A673 (cell line): ENCODE measurements at regions not wholly inside any gene's neighbourhood (a gene's known extent, or its start where the extent isn't known, plus 50 kb on each side); places are given as distances from the start of the nearest gene placed in this dataset.

Source experiments
- CTCF ChIP-seq: fragments of 300-800, 200-600 bp; sonication (generic); conservative IDR thresholded peaks from 2 replicates; pipeline ENCODE4 v1.5.1; 2017; ENCODE audit warnings: low read depth, mild to moderate bottlenecking, antibody characterized with exemption, low read length, moderate library complexity, mixed read lengths
- EZH2 ChIP-seq: fragments of 200-600 bp; sonication (generic); IDR thresholded peaks from 2 replicates; pipeline ENCODE4 v1.6.1; 2017; ENCODE audit warnings: borderline replicate concordance, low read depth, mild to moderate bottlenecking, mixed read lengths, antibody characterized with exemption, low read length; ENCODE audit not compliant: poor library complexity, severe bottlenecking

DNA sequence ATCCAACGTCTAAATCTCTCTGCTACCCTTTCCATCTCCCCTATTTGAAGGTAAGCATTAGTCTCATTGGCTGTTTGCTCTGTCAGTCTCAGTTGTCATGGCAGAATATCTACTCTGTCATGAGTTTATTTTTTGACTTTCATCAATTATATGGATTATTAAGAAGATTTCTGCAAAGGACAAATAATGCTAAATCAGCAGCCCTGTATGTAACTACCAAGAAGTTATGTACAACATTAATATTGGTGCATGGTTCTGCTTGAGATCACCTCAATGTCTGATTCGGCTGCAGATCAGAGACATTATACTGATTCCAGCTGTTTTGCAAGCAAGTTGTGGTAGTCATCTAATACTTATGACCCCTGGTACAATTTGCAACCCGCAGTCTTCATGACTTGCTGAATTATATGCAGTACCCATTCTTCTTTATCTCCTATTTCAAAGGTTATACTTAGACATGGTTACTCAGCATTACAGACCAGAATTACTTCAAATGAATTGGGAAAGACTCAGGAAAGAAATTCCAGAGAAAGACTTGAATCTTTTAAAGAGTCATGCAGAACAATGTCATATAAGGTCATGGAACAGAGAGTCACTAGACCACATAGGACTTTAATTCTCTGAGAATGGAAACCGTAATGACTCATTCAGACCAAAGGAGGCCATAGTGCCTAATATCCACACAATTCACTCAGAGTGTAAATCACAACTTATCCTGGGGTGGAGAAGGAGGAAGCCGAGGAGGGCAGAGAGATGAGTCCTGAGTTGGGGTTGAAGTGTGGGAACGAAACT lies 201.4 kb downstream of the IBTK start:
- TF ChIP-seq EZH2 (no peak), CTCF (no peak)
